NCI-H748 (cell line): ENCODE measurements at regions not wholly inside any gene's neighbourhood (a gene's known extent, or its start where the extent isn't known, plus 50 kb on each side); places are given as distances from the start of the nearest gene placed in this dataset.
"Not testable (repeated sequence)": the region's sequence is repeated elsewhere in the genome, so short reads cannot be mapped to it uniquely, and the experiment has no call there.

ENCODE experiments used
- DNase-seq: peaks from one replicate; lab custom pipeline; 2025; ENCODE audit not compliant: unreplicated experiment; lab: John Stamatoyannopoulos, UW

GRCh38 chr16:85237817-85238216 is 125.5 kb upstream of the CIBAR2 start:
- DNase-seq: no peak

DNA sequence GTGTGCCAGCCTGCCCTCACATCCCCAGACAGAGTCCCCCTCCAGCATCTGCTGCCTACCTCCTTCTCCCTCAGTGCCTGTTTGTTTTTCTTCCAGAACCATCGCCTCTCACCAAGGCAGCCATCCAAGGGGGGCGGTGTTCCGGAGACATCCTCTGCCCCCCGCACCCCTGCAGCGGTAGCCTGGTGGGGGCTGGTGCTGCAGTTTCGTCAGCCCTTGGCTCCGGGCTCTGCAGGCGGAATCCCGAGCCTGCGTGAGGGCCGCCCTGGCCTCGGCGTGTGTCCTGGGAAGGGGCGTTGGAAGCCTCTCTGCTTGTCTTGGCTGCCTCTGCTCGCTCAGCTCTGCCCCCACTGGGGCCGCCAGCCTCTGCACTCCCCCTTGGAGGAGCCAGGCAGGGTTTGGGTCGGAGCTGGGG is 126.0 kb upstream of the CIBAR2 start:
- DNase-seq: no peak

- DNase-seq: no peak
These were observed 127.0 kb upstream of the CIBAR2 start for GRCh38 chr16:85239239-85239638.

DNA sequence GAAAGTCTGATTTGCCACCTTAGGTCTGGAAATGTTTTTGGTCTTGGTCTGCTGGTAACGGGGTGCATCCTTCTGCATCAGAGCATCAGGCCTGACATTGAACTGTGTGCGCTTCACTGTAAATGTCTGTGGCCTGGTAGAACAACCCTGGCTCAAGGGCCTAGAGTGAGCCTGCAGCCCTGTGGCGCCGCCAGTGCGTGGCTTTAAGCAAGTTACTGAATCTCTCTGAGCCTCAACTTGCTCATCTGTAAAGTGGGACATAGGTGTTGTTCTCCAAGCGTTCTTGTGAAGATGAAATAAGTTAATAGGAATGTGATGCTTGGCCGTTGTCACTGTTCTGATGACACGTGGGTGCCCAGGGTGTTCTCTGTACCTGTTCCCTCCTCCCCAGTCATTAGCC is 127.6 kb upstream of the CIBAR2 start:
- DNase-seq: no peak

- DNase-seq: no peak
These were observed 129.0 kb upstream of the CIBAR2 start for GRCh38 chr16:85240982-85241924.

DNA sequence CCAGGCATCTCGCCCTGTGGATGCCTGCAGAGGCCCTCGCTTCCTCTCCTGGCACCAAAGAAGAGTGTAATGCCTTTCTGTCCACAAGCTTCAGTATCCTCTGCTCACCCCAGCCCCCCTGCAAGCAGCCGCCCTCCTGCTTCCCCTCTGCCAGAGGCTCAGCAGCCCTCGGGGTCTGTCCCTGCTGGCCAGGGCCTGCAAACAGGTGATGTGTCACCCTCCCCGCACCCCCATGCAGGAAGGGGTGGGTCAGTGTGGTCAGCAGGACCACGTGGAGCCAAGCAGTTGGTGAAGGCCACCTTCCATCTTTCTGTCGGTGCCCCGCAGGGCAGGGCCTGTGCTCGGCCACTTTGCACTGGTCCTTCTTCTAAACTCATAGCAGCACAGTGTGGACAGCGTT is 129.9 kb upstream of the CIBAR2 start:
- no peak for DNase-seq

GRCh38 chr16:85243308-85243707 is 131.0 kb upstream of the CIBAR2 start:
- DNase-seq: no peak

DNA sequence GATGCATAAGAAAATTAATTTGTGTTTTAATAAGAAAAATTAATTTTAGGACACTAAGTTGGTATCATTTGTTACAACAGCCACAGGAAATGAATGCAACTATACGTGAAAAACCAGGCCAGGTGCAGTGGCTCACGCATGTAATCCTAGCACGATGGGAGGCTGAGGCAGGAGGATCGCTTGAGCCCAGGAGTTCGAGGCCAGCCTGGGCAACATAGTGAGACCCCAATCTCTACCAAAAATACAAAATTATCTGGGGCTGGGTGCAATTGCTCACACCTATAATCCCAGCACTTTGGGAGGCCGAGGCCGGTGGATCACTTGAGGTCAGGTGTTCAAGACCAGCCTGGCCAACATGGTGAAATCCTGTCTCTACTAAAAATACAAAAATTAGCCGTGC is 132.2 kb upstream of the CIBAR2 start:
- not testable (repeated sequence) for DNase-seq

- DNase-seq: peak; percentile 60
These were observed 133.3 kb upstream of the CIBAR2 start for GRCh38 chr16:85245307-85246172.

DNA sequence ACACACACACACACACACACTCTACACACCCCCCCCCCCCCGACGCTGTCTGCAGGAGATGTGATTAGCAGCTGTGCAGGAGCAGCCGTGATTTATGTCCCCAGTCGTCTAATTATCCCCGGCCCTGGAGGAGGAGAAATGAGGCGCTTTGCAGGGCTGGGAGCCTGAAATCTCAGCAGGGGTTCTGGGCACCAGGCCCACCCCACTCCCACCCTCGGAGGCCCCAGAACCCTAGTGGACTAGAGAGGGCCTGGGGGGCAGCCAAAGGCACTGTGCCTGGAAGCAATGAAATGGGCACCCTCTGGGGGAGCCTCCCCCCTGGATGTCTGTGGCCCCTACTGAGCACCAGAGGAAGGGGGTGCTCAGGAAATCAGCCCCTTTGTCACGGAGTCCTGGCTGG is 134.2 kb upstream of the CIBAR2 start:
- peak; percentile 35 for DNase-seq

DNA sequence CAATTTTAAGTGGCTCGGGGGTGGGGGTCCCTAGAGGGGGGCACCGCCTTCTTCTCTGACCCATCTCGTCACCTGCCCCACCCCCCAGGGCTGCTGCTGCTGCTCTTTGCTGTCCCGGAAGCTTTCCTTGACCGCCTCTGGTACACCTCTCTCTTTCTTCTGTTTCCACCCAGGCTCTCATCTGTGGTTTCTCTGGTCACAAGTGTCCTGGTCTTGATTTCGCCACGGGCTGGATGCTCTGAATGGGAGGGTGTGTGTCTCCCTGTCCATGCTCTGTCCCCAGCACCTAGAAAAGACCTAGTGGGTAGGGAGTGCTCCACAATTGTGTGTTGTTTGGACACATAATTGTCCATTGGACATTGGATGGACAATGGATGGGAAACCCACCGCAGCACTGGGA is 134.7 kb upstream of the CIBAR2 start:
- DNase-seq: no peak

GRCh38 chr16:85248342-85248741 is 136.1 kb upstream of the CIBAR2 start:
- DNase-seq: peak; percentile 21

GRCh38 chr16:85248857-85249256 is 136.6 kb upstream of the CIBAR2 start:
- DNase-seq: no peak

DNA sequence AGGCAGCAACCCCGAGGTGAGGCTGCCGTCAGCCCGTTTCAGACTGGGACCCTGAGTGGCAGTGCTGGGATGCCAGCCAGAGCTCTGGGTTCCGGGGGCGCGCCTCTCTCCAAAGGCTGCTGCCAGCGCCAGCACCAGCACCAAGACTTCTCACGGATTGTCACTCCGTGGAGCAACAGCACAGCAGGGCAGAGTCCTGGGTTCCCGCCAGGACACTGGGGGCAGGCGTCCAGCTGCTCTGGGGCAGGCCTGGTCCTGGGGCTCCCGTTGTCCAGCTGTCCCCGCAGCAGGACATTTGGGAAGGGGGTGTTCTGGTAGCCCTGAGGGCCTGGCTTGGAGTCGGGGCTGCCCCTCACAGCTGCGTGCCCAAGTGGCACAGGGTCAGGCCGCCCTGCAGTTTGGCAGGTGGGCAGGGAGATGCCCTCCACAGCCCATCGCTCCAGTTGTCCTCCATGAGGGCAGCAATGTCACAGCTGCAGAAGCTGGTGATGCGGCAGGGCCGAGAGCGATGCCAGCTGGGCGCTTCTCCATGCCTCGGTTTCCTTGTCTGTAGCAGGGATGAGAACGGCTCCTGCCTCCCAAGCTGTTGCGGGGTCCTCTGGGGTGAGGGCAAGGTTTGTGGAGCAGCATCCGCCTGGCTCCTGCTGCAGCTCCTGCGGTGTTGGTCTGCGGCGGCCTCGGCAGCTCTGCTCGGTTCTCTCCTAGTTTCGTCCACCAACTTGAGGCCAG is 137.3 kb upstream of the CIBAR2 start:
- no peak for DNase-seq

- no peak for DNase-seq
These were observed 137.8 kb upstream of the CIBAR2 start for GRCh38 chr16:85250147-85250463.

GRCh38 chr16:85250609-85251223 is 138.4 kb upstream of the CIBAR2 start:
- DNase-seq: no peak

DNA sequence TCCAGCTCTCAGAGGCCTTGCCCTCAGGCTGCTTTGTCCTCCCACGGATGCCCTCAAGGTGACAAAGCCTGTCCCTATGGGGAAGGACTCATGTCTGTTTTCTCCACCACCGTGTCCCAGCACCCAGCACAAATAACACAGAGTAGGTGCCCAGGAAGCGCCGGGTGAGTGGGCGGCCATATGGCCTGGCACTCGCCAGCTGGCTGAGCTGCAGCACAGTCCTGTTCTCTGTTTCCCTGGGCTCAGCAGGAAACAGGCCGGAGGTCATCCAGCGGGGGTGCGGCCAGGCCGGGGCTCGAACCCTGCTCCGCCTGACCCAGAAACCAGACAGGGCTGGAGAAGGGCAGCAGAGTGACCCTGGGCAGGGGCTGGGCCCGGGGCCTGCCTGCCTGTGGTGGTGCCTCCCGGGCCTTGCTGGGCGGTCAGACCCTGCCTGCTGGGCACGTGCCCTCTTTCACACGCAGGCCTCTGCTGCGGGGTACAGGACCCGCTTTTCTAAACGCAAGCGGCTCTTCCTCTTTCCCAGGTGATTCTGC is 139.0 kb upstream of the CIBAR2 start:
- no peak for DNase-seq

DNA sequence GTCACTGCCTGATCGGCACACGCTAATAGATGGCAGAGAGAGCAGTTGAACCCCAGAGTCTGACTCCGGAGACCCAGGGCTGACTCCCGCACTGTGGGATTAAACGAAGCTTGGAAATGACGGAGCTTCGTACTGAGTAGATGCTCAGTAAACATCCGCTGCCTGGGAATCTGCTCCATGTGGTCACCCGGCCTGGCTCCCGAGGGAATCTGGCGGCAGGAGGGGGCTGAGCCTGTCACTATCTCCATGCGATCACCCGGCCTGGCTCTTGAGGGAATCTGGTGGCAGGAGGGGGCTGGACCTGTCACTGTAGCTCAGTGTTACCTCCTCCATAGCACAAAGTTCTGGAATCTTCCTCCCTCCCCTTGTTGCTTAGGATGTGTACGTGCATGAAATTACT is 139.7 kb upstream of the CIBAR2 start:
- no peak for DNase-seq

DNA sequence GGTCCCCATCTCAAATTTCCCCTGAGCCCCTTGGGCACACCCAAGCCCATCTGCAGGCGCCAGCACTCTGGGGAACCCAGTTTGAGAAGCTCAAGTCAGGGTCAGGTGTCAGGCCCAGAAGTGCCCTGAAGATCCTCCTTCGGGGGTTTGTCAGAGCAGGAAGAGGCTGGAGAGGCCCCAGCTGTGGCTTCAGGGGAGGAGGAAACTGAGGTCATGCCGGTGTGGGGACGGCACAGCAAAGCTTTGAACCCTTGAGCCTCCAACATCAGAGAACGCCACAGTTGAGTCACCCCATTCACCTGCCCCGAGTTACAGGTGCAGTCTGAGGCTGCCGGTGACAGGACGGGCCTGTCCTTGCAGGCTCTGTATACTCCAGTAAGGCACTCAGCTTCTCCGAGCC is 140.2 kb upstream of the CIBAR2 start:
- no peak for DNase-seq

DNA sequence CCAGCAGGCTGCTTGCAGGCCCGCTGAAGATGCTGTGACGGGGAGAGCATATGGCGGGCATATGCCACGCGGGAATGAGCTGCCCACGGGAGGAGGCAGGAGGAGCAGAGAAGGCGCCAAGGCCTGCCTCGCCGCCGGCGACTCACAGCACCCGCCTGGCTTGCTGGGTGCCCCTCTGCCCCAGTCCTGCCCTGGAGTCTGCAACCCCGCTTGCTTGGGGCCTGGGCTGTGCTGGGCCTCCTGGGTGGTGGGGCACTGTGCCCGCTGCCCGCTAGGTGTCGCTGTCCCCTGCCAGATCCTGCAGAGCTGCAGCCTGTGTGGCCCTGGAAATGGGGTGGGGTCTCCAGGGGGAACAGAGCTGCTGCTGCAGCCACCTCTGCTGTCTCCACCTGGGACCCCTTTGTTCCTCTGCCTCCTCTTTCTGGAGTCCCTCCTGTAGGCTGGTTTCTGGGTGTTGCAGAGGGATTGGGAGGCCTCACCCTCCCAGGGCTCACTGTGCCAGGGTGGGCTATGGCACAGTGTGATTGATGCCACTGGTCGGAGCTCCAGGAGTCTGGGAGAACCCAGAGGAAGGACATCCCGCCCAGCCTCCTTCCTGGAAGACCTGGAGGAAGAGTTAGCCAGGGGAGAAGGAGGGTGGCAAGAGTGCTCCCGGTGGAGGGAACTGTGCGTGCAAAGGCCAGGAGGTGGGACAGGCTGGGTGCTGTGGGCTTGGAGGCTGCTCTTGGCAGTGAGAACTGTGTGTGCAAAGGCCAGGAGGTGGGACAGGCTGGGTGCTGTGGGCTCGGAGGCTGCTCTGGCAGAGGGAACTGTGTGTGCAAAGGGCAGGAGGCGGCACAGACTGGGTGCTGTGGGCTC is 141.0 kb upstream of the CIBAR2 start:
- peak; percentile 19 for DNase-seq
